Liver (tissue), 8 donors: ENCODE measurements at regions not wholly inside any gene's neighbourhood (a gene's known extent, or its start where the extent isn't known, plus 50 kb on each side); places are given as distances from the start of the nearest gene placed in this dataset.

ENCODE experiments used
- DNase-seq: peaks from one replicate; pipeline ENCODE4 v3.0.0-alpha.2; 2017; ENCODE audit warnings: low spot score
- H3K27ac ChIP-seq, 2 donors: one replicate each; pipeline ENCODE4 v1.7.0; 2013; ENCODE audit warnings: inconsistent platforms in 2 of 2, low read length in 2 of 2, control low read depth in 1 of 2, low read depth in 1 of 2, mild to moderate bottlenecking in 1 of 2
- H3K27me3 ChIP-seq, 4 donors: one replicate each; pipeline versions ENCODE4 v1.6.1 to v1.7.0; 2013; ENCODE audit warnings: low read length in 3 of 4, inconsistent platforms in 1 of 4, mild to moderate bottlenecking in 1 of 4, moderate library complexity in 1 of 4; ENCODE audit not compliant: control insufficient read depth in 4 of 4, insufficient read depth in 4 of 4
- H3K36me3 ChIP-seq, 4 donors: one replicate each; pipeline versions ENCODE4 v1.6.1 to v1.7.0; 2013; ENCODE audit warnings: low read length in 3 of 4, mild to moderate bottlenecking in 3 of 4, low read depth in 1 of 4, moderate library complexity in 1 of 4; ENCODE audit not compliant: control insufficient read depth in 4 of 4, insufficient read depth in 3 of 4
- H3K4me1 ChIP-seq, 4 donors: one replicate each; pipeline versions ENCODE4 v1.6.1 to v1.7.0; 2013; ENCODE audit warnings: low read length in 3 of 4, mild to moderate bottlenecking in 3 of 4, moderate library complexity in 1 of 4; ENCODE audit not compliant: control insufficient read depth in 4 of 4, insufficient read depth in 4 of 4
- H3K4me3 ChIP-seq, 3 donors: one replicate each; pipeline versions ENCODE4 v1.6.1 to v1.7.0; 2013; ENCODE audit warnings: low read length in 3 of 3, control low read depth in 1 of 3, low read depth in 1 of 3, mild to moderate bottlenecking in 1 of 3
- H3K9ac ChIP-seq, 2 donors: one replicate each; pipeline ENCODE4 v1.7.0; 2013; ENCODE audit warnings: low read length in 2 of 2, mild to moderate bottlenecking in 2 of 2, moderate library complexity in 2 of 2, control low read depth in 1 of 2, low read depth in 1 of 2
- H3K9me3 ChIP-seq, 4 donors: one replicate each; pipeline versions ENCODE4 v1.6.1 to v1.7.0; 2013; ENCODE audit warnings: low read length in 3 of 4; ENCODE audit not compliant: control insufficient read depth in 4 of 4
- CTCF ChIP-seq: fragments of 150-350 bp; IDR thresholded peaks from 2 replicates; pipeline ENCODE4 v1.5.1; 2017; ENCODE audit warnings: improper control_type of control experiment, low read depth, low read length; ENCODE audit not compliant: missing input control
- EGR1 ChIP-seq, 2 donors: IDR thresholded peaks; 2 replicates each; pipeline ENCODE4 v1.6.1; 2016 to 2018; ENCODE audit warnings: antibody characterized with exemption in 2 of 2, low read depth in 2 of 2
- FOXA1 ChIP-seq: IDR thresholded peaks from 2 replicates; pipeline ENCODE4 v1.6.1; 2016; ENCODE audit warnings: antibody characterized with exemption
- FOXA2 ChIP-seq: IDR thresholded peaks from 2 replicates; pipeline ENCODE4 v1.6.1; 2016; ENCODE audit warnings: antibody characterized with exemption
- GABPA ChIP-seq, 2 donors: IDR thresholded peaks in 1 of 2; conservative IDR thresholded peaks in 1 of 2; 2 replicates each; pipeline ENCODE4 v1.6.1; 2016; ENCODE audit warnings: antibody characterized with exemption in 2 of 2, mild to moderate bottlenecking in 1 of 2, moderate library complexity in 1 of 2
- HNF4A ChIP-seq, 2 donors: conservative IDR thresholded peaks; 2 replicates each; pipeline ENCODE4 v1.6.1; 2016; ENCODE audit warnings: antibody characterized with exemption in 2 of 2, mild to moderate bottlenecking in 2 of 2
- JUND ChIP-seq, 2 donors: IDR thresholded peaks; 2 replicates each; pipeline ENCODE4 v1.6.1; 2016; ENCODE audit warnings: antibody characterized with exemption in 2 of 2
- RAD21 ChIP-seq, 2 donors: IDR thresholded peaks; 2 replicates each; pipeline ENCODE4 v1.6.1; 2016; ENCODE audit warnings: antibody characterized with exemption in 2 of 2, mild to moderate bottlenecking in 2 of 2
- RXRA ChIP-seq, 2 donors: IDR thresholded peaks; 2 replicates each; pipeline ENCODE4 v1.6.1; 2017 to 2018; ENCODE audit warnings: antibody characterized with exemption in 2 of 2, mild to moderate bottlenecking in 1 of 2
- SP1 ChIP-seq: IDR thresholded peaks from 2 replicates; pipeline ENCODE4 v1.6.1; 2018; ENCODE audit warnings: antibody characterized with exemption, mild to moderate bottlenecking
- YY1 ChIP-seq: IDR thresholded peaks from 2 replicates; pipeline ENCODE4 v1.6.1; 2016; ENCODE audit warnings: antibody characterized with exemption, mild to moderate bottlenecking
- ZBTB33 ChIP-seq: IDR thresholded peaks from 2 replicates; pipeline ENCODE4 v1.6.1; 2016; ENCODE audit warnings: antibody characterized with exemption
- WGBS: extraction: QIAGEN DNeasy Blood & Tissue Kit; methylation state at CpG from one replicate; pipeline ENCODE4 v1.1.7; 2013; 5-methylcytosine and 5-hydroxymethylcytosine counted together
- TF ChIP-seq, protein P1 (sequence below): IDR thresholded peaks from 2 replicates; pipeline ENCODE4 v1.6.1; 2016; ENCODE audit warnings: antibody characterized with exemption
- donor health status: healthy.
- donor health status: healthy.
- donor health status: healthy.
- donor health status: healthy.
- donor health status: healthy.

DNA sequence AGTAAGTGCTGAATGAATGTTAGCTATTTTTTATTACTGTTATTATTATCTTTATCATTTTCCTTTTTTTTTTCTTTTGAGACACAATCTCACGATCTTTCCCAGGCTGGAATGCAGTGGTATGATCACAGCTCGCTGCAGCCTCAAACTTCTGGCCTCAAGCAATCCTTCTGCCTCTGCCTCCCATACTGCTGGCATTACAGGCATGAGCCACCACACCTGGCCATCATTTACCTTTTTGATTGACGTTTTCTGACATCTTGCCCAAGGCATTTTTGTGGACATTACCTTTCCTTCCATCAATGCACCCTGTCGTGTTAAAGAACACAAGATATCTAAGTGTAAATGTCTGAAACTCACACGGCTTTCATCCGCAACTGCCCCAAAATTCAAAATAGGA, 138.2 kb downstream of the GAS1 start (continued):
- TF ChIP-seq, protein P1, sequence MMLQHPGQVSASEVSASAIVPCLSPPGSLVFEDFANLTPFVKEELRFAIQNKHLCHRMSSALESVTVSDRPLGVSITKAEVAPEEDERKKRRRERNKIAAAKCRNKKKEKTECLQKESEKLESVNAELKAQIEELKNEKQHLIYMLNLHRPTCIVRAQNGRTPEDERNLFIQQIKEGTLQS, result no peak
- TF ChIP-seq FOXA1 (no peak), HNF4A (conservative IDR thresholded peaks at IDR 0.05) (no peak)

GRCh38 chr9:86807367-86807976, 139.8 kb downstream of the GAS1 start:
- no peak for DNase-seq
- H3K27ac ChIP-seq, result no peak overlapping the region
- H3K36me3 ChIP-seq, result no peaks in the 10 kb centered on the region
- H3K27me3 ChIP-seq, result peaks cover 0 to 3% (median 0%) of the 10 kb centered on the region in 4 donors
- H3K4me1 ChIP-seq, result no peaks in the 10 kb centered on the region
- TF ChIP-seq FOXA1 (no peak), EGR1 (IDR thresholded peaks at IDR 0.05; ENCODE audit: low read depth in 2 of 2) (no peak), JUND (IDR thresholded peaks at IDR 0.05) (no peak), HNF4A (conservative IDR thresholded peaks at IDR 0.05) (no peak), RXRA (IDR thresholded peaks at IDR 0.05) (no peak), GABPA (IDR thresholded peaks at IDR 0.05 in 1 of 2, conservative IDR thresholded peaks at IDR 0.05 in 1 of 2) (no peak), CTCF (no peak), ZBTB33 (no peak), SP1 (no peak), YY1 (no peak)
- TF ChIP-seq, protein P1, result no peak
- no peak overlapping the region for H3K9ac ChIP-seq
- H3K9me3 ChIP-seq, result no peaks in the 10 kb centered on the region
- H3K4me3 ChIP-seq, result no peak overlapping the region
- 71% methylated on average over 16 of the region's 16 CpGs for WGBS

DNA sequence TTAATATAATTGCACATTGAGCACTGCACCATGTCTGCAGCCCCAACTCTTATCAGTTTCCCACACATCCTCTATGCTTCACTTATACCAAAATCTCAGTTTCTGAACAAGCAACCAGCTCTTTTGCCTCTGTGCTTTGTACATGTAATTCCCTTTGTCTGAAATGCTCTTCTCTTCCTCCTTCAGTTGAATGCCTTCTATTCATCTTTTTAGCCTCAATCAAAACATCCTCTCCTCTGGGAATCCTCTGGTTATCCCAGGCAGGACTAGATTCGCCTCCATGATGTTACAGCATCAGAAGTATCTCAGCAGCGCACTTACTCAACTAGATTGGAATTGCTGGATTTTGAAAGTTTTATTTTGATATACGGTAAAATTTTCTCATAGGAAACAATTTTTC, 143.3 kb downstream of the GAS1 start:
- no peaks in the 10 kb centered on the region for H3K9me3 ChIP-seq
- H3K27me3 ChIP-seq, result peaks cover 0 to 9% (median 0%) of the 10 kb centered on the region in 4 donors
- H3K27ac ChIP-seq, result no peak overlapping the region
- 90% methylated on average over 3 of the region's 3 CpGs for WGBS
- no peak for DNase-seq
- no peaks in the 10 kb centered on the region for H3K36me3 ChIP-seq
- no peak overlapping the region for H3K9ac ChIP-seq
- H3K4me1 ChIP-seq, result no peaks in the 10 kb centered on the region
- H3K4me3 ChIP-seq, result no peak overlapping the region
- TF ChIP-seq FOXA2 (no peak), RAD21 (IDR thresholded peaks at IDR 0.05) (no peak), YY1 (no peak)
